Esophagus squamous epithelium (tissue), 4 donors: ENCODE measurements at regions not wholly inside any gene's neighbourhood (a gene's known extent, or its start where the extent isn't known, plus 50 kb on each side); places are given as distances from the start of the nearest gene placed in this dataset.

Experiments
- POLR2A ChIP-seq, 4 donors: fragments of 450-650 bp; IDR thresholded peaks; one replicate each; pipeline ENCODE4 v1.6.1; 2017; ENCODE audit warnings: antibody characterized with exemption in 4 of 4, mild to moderate bottlenecking in 4 of 4, moderate library complexity in 3 of 4
- TF ChIP-seq, protein P1 (sequence below), 6 experiments: fragments of 450-650 bp in 4 of 6; fragments of 200-600 bp in 2 of 6; sonication (generic) in 2 of 6; IDR thresholded peaks; one replicate each; pipeline ENCODE4 v1.5.1; 2016 to 2019; ENCODE audit warnings: antibody characterized with exemption in 6 of 6, mild to moderate bottlenecking in 4 of 6, moderate library complexity in 4 of 6

DNA sequence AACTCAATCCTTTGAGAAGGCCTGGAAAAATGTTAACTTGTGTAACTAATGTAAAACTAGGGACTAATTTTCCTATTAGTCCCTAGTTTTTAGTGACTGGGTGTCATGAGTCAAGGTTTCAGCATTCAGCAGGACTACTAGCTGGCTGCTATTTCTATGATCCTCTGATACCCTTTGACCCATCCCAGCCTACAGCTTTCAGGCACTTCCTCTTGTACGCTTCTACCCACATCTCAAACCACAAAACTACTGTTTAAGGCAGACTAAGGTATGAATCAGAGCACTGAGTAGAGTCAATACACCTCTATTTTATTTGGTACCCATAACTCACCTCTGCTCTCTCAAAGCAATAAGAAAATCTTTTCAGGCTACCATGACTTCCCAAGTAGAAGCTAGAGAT, 809.6 kb downstream of the PDHA2 start:
- TF ChIP-seq POLR2A (IDR thresholded peaks at IDR 0.05) = no peak
- TF ChIP-seq, protein P1, sequence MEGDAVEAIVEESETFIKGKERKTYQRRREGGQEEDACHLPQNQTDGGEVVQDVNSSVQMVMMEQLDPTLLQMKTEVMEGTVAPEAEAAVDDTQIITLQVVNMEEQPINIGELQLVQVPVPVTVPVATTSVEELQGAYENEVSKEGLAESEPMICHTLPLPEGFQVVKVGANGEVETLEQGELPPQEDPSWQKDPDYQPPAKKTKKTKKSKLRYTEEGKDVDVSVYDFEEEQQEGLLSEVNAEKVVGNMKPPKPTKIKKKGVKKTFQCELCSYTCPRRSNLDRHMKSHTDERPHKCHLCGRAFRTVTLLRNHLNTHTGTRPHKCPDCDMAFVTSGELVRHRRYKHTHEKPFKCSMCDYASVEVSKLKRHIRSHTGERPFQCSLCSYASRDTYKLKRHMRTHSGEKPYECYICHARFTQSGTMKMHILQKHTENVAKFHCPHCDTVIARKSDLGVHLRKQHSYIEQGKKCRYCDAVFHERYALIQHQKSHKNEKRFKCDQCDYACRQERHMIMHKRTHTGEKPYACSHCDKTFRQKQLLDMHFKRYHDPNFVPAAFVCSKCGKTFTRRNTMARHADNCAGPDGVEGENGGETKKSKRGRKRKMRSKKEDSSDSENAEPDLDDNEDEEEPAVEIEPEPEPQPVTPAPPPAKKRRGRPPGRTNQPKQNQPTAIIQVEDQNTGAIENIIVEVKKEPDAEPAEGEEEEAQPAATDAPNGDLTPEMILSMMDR (IDR thresholded peaks at IDR 0.05) = no peak
